Tibial nerve (tissue), 3 donors: ENCODE measurements at regions not wholly inside any gene's neighbourhood (a gene's known extent, or its start where the extent isn't known, plus 50 kb on each side); places are given as distances from the start of the nearest gene placed in this dataset.

Experiments used
- POLR2A ChIP-seq, 2 donors: fragments of 450-650 bp; IDR thresholded peaks; one replicate each; pipeline ENCODE4 v1.6.1; 2017; ENCODE audit warnings: antibody characterized with exemption in 2 of 2, mild to moderate bottlenecking in 2 of 2, moderate library complexity in 2 of 2
- TF ChIP-seq, protein P1 (sequence below), 5 experiments: fragments of 200-600 bp in 3 of 5; fragments of 450-650 bp in 2 of 5; sonication (generic) in 3 of 5; IDR thresholded peaks; one replicate each; pipeline ENCODE4 v1.5.1; 2016 to 2019; ENCODE audit warnings: antibody characterized with exemption in 5 of 5, mild to moderate bottlenecking in 3 of 5, moderate library complexity in 2 of 5

DNA sequence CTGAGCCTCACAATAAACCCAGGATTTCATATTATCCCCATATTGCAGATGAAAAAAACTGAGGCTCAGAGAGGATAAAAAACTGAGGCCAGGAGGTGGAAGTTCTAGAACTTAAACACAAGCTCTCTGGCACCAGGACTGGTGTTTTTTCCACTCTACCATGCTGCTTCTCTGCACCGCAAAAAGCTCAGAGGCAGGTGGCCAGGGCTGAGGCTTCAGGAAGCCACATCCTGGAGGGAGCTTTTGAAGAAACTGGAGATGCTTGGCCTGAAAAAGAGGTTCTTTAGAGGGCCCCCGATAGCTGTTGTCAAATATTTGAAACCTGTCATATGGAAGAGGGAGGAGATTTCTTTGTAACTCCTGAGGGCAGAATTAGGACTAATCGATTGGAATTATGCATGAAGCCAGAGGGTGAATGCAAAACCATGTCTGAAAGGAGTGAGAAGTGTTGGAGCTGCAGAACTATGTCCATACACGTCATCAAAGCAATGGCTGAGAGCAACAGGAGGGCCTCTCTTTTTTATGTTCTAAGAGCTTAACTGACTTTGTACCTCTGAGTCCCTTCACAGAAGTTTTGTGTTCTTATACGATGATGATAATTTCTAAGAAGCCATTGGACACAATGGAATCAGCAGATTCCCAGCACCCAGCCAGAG lies 448.6 kb downstream of the FUT8 start:
- TF ChIP-seq, protein P1, sequence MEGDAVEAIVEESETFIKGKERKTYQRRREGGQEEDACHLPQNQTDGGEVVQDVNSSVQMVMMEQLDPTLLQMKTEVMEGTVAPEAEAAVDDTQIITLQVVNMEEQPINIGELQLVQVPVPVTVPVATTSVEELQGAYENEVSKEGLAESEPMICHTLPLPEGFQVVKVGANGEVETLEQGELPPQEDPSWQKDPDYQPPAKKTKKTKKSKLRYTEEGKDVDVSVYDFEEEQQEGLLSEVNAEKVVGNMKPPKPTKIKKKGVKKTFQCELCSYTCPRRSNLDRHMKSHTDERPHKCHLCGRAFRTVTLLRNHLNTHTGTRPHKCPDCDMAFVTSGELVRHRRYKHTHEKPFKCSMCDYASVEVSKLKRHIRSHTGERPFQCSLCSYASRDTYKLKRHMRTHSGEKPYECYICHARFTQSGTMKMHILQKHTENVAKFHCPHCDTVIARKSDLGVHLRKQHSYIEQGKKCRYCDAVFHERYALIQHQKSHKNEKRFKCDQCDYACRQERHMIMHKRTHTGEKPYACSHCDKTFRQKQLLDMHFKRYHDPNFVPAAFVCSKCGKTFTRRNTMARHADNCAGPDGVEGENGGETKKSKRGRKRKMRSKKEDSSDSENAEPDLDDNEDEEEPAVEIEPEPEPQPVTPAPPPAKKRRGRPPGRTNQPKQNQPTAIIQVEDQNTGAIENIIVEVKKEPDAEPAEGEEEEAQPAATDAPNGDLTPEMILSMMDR (IDR thresholded peaks at IDR 0.05) = no peak
- TF ChIP-seq POLR2A (IDR thresholded peaks at IDR 0.05) = no peak
